HG03442 (cell line): ENCODE measurements at regions not wholly inside any gene's neighbourhood (a gene's known extent, or its start where the extent isn't known, plus 50 kb on each side); places are given as distances from the start of the nearest gene placed in this dataset.
"Not testable (repeated sequence)": the region's sequence is repeated elsewhere in the genome, so short reads cannot be mapped to it uniquely, and the experiment has no call there.

ENCODE experiments used
- ATAC-seq: cut with Tn5 transposase; IDR thresholded peaks from one replicate; pipeline ENCODE4 v1.9.1; 2021; ENCODE audit warnings: mild to moderate bottlenecking, moderate library complexity; ENCODE audit not compliant: unreplicated experiment

DNA sequence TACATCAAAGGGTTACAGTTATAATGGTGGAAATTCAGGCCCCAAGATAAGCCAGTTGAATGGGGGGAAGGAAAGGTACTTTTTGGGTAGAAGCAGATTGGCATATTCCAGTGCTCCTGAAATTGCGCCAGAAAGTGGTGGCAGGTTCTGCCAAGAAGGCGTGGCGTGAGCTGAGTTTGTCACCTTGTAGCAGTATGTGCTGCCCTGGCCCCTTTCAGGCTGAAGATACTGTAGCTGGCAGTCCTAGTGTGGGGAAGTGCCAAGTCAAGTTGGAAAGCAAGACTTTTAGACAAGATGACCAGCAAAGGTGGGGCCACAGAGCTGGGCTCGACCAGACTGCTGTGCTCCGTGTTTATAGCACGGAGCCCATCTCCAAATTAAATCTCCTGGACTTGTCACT, 133.6 kb upstream of the GLRA1 start:
- no peak for ATAC-seq

GRCh38 chr5:152056931-152057330, 132.3 kb upstream of the GLRA1 start:
- no peak for ATAC-seq

DNA sequence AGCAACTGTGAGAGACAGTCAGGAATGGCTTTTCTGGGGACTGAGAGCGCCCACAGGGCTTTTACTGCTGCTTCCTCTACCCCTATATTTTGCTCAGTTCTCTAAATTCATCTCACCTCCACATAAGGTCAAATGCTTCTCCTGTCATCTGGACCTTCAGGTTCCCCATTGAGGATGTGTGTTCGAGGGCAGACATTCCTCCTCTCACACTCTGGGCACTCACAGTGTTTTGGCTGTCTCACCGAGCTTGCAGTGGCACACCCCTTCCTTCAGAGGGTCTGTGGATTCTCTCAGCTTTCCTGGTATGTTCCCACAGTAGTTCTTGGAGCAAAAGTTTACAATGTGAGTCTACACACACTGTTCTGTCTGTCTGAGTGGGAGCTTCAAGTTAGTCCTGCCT, 127.8 kb upstream of the GLRA1 start:
- no peak for ATAC-seq

DNA sequence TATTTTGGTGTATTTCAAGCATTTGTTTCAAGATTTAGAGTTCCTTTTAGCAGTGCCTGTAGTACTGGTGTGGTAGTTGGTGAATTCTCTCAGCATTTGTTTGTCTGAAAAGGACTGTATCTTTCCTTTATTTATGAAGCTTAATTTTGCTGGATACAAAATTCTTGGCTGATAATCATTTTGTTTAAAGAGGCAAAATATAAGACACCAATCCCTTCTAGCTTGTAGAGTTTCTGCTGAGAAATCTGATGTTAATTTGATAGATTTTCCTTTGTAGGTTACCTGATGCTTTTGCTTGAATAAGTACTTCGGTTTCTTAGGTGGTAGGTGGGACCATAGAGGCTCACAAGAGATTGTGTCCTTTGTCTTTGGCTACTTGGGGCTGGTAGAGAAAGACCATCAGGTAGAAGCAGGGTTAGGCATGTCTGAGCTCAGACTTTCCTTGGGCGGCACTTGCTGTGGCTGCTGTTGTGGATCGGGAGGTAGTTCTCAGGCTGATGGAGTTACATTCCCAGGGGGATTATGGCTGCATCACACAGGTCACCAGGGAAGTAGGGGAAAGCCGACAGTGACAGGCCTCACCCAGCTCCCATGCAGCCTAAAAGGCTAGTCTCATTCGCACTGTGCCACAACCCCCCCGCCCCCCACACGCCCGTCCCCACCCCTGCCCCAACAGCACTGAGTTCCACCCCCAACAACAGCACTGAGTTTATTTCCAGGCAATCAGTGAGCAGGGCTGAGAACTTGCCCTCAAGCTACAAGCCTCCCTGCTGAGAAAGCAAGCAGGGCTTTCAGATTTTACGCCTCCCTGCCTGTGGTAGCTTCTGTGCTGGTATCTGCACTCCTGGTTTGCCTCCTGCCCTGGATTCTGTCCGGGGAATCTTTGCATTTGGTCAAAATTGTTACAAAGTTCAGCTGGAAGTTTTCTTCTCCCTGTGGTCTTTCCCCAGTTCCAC, 127.1 kb upstream of the GLRA1 start:
- ATAC-seq, result no peak

DNA sequence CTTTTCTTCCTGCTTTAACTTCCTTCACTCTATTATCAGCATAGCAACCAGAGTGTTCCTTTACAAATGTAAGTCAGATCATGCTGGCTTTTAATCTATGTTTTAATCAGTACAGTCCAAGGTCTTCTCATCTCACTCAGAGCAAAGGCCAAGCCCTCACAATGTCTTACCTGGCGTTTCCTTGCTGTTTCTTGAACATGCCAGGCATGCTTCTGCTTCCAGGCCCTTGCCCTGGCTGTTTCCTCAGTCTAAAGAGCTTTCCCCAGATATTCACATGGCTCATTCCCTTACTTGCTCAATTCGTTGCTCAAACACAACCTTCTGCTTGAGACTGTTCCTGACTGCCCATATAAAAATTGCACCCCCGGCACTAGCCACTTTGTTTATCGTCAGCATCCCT, 121.7 kb upstream of the GLRA1 start:
- no peak for ATAC-seq

DNA sequence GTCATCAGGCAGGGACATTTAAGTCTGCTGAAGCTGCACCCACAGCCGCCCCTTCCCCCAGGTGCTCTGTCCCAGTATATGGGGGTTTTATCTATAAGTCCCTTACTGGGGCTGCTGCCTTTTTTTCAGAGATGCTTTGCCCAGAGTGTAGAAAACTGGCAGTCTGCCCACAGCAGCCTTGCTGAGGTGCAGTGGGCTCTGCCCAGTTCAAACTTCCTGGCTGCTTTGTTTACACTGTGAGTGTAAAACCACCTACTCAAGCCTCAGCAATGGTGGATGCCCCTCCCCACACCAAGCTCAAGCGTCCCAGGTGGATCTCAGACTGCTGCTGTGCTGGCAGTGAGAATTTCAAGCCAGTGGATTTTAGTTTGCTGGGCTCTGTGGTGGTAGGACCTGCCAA, 114.2 kb upstream of the GLRA1 start:
- not testable (repeated sequence) for ATAC-seq

DNA sequence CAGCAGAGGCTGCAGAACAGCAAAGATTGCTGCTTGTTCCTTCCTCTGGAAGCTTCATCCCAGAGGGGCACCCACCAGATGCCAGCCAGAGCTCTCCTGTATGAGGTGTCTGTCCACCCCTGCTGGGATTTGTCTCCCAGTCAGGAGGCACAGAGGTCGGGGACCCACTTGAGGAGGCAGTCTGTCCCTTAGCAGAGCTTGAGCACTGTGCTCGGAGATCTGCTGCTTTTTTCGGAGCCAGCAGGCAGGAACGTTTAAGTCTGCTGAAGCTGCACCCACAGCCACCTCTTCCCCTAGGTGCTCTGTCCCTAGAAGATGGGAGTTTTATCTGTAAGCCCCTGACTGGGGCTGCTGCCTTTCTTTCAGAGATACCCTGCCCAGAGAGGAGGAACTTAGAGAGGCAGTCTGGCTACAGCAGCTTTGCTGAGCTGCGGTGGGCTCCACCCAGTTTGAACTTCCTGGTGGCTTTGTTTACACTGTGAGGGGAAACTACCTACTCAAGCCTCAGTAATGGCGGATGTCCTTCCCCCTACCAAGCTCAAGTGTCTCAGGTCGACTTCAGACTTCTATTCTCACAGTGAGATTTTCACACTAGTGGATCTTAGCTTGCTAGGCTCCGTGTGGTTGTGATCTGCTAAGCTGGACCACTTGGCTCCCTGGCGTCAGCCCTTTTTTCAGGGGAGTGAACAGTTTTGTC, 101.8 kb upstream of the GLRA1 start:
- ATAC-seq, result not testable (repeated sequence)

GRCh38 chr5:152016421-152016820, 91.8 kb upstream of the GLRA1 start:
- no peak for ATAC-seq

GRCh38 chr5:152007653-152008335, 83.1 kb upstream of the GLRA1 start:
- ATAC-seq, result no peak

DNA sequence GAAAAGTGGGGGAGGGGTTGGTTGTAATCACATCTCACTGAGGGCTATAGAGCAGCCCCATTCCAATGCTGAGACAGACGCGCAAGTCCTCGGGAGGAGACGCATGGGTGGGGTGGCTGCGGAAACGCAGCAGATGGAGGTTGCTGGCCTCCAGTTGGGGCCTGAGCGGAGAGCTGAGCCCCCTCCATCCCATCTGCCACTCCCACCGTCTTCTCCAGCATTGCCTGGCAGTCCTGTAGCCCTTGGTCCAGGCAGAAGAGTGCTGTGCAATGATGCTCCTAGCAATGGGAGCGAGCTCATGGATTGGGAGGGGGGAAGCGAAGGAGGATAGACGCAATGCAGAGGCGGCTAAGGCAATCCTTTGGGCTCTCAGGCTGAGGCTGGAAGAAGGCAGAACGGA, 79.4 kb upstream of the GLRA1 start:
- ATAC-seq, result no peak
